Fibroblast of skin of scalp (primary cell): ENCODE measurements at regions not wholly inside any gene's neighbourhood (a gene's known extent, or its start where the extent isn't known, plus 50 kb on each side); places are given as distances from the start of the nearest gene placed in this dataset.

Source experiments
- DNase-seq: peaks from one replicate; pipeline ENCODE4 v3.0.0-alpha.2; 2013

- DNase-seq, result peak; percentile 2
These were observed 242.1 kb upstream of the ZNF462 start for GRCh38 chr9:106620866-106621265.

- DNase-seq, result peak; percentile 44
These were observed 241.4 kb upstream of the ZNF462 start for GRCh38 chr9:106621313-106622163.

- peak; percentile 30 for DNase-seq
These were observed 240.8 kb upstream of the ZNF462 start for GRCh38 chr9:106622164-106622487.

GRCh38 chr9:106623558-106623957 lies 239.4 kb upstream of the ZNF462 start:
- DNase-seq, result no peak

- DNase-seq, result no peak
These were observed 237.6 kb upstream of the ZNF462 start for GRCh38 chr9:106625259-106625789.

GRCh38 chr9:106626936-106627335 lies 236.0 kb upstream of the ZNF462 start:
- no peak for DNase-seq

GRCh38 chr9:106632621-106633020 lies 230.3 kb upstream of the ZNF462 start:
- no peak for DNase-seq

GRCh38 chr9:106634183-106634582 lies 228.8 kb upstream of the ZNF462 start:
- DNase-seq, result no peak

GRCh38 chr9:106634641-106635040 lies 228.3 kb upstream of the ZNF462 start:
- DNase-seq, result no peak

GRCh38 chr9:106637486-106637885 lies 225.5 kb upstream of the ZNF462 start:
- no peak for DNase-seq

GRCh38 chr9:106639873-106640568 lies 222.9 kb upstream of the ZNF462 start:
- no peak for DNase-seq

GRCh38 chr9:106643211-106643930 lies 219.6 kb upstream of the ZNF462 start:
- no peak for DNase-seq

GRCh38 chr9:106644661-106645060 lies 218.3 kb upstream of the ZNF462 start:
- no peak for DNase-seq

- no peak for DNase-seq
These were observed 214.2 kb upstream of the ZNF462 start for GRCh38 chr9:106648799-106649198.

- no peak for DNase-seq
These were observed 213.3 kb upstream of the ZNF462 start for GRCh38 chr9:106649664-106650063.

GRCh38 chr9:106653213-106653612 lies 209.8 kb upstream of the ZNF462 start:
- DNase-seq, result peak; percentile 62

- DNase-seq, result no peak
These were observed 207.0 kb upstream of the ZNF462 start for GRCh38 chr9:106655966-106656365.

GRCh38 chr9:106657926-106658325 lies 205.0 kb upstream of the ZNF462 start:
- no peak for DNase-seq

- no peak for DNase-seq
These were observed 194.4 kb upstream of the ZNF462 start for GRCh38 chr9:106668534-106668933.

- DNase-seq, result no peak
These were observed 193.1 kb upstream of the ZNF462 start for GRCh38 chr9:106669835-106670234.

GRCh38 chr9:106670418-106670817 lies 192.5 kb upstream of the ZNF462 start:
- no peak for DNase-seq

- DNase-seq, result no peak
These were observed 187.2 kb upstream of the ZNF462 start for GRCh38 chr9:106675780-106676179.

GRCh38 chr9:106677374-106677773 lies 185.6 kb upstream of the ZNF462 start:
- DNase-seq, result no peak
